ENCODE measurements at regions not wholly inside any gene's neighbourhood (a gene's known extent, or its start where the extent isn't known, plus 50 kb on each side); places are given as distances from the start of the nearest gene placed in this dataset.

- no peaks in the 10 kb centered on the region for H3K4me1 Mint-ChIP-seq
- no peaks in the 10 kb centered on the region for H3K36me3 Mint-ChIP-seq
- no peak overlapping the region for H3K27ac Mint-ChIP-seq
- no peak overlapping the region for H3K4me3 Mint-ChIP-seq
- H3K9me3 Mint-ChIP-seq: no peaks in the 10 kb centered on the region
- no peak for ATAC-seq
- no peaks in the 10 kb centered on the region for H3K27me3 Mint-ChIP-seq
Measured at GRCh38 chr21:26374817-26375216, 198.3 kb downstream of the CYYR1 start.

- peaks cover 3% of the 10 kb centered on the region for H3K9me3 Mint-ChIP-seq
- no peak for ATAC-seq
- no peaks in the 10 kb centered on the region for H3K36me3 Mint-ChIP-seq
- H3K4me1 Mint-ChIP-seq: no peaks in the 10 kb centered on the region
- H3K4me3 Mint-ChIP-seq: no peak overlapping the region
- H3K27ac Mint-ChIP-seq: no peak overlapping the region
- no peaks in the 10 kb centered on the region for H3K27me3 Mint-ChIP-seq
Measured at GRCh38 chr21:26368591-26369320, 198.2 kb upstream of the APP start.

- Mint-ChIP-seq H3K4me1 (no peaks in the 10 kb centered on the region), H3K4me3 (no peak overlapping the region), H3K36me3 (no peaks in the 10 kb centered on the region), H3K9me3 (peaks cover 3% of the 10 kb centered on the region), H3K27ac (no peak overlapping the region), H3K27me3 (no peaks in the 10 kb centered on the region)
- ATAC-seq: no peak
Measured at GRCh38 chr21:26366781-26367180, 196.2 kb upstream of the APP start.

DNA sequence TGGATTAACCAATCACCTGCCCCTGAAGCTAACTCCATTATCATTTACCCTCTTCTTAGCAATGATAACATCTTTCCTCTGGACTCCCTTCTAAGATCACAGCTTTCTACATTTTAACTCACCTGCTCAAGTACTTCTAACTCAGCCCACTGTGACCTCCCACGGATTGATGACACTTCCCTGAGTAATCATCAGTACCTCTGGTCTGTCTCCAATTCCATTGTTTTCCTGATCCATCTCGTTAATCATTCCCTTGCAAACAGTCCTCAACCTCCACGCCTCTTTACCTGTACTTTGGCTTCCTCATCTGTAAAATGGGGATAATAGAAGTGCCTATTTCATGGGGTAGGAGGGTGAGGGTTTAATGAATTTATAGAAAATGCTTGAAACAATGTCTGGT, 195.3 kb upstream of the APP start:
- Mint-ChIP-seq H3K27ac (no peak overlapping the region), H3K4me3 (no peak overlapping the region), H3K36me3 (no peaks in the 10 kb centered on the region), H3K4me1 (no peaks in the 10 kb centered on the region), H3K27me3 (no peaks in the 10 kb centered on the region), H3K9me3 (peaks cover 3% of the 10 kb centered on the region)
- ATAC-seq: no peak

DNA sequence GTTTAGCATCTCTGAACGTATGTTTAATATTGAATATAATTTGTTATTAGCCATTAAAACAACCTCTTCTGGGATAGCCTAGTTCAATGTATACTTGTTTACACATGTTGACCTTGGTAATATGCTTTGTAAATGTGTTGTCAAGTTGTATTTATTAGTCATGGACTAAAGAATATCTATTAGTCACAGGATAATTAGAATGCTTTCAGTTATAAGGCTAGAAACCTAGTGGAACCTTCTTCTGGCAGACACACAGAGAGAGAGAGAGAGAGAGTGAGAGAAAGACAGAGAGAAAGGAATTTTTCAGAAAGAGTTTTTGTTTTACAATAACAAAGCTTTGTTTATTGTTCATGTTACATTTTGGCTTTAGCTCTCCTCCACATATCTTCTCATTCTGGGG, 181.1 kb upstream of the APP start:
- Mint-ChIP-seq H3K27ac (no peak overlapping the region), H3K4me3 (no peak overlapping the region), H3K27me3 (no peaks in the 10 kb centered on the region), H3K4me1 (no peaks in the 10 kb centered on the region), H3K9me3 (peaks cover 7% of the 10 kb centered on the region), H3K36me3 (no peaks in the 10 kb centered on the region)
- ATAC-seq: no peak

- no peak for ATAC-seq
- H3K9me3 Mint-ChIP-seq: no peaks in the 10 kb centered on the region
- no peak overlapping the region for H3K4me3 Mint-ChIP-seq
- H3K4me1 Mint-ChIP-seq: no peaks in the 10 kb centered on the region
- no peak overlapping the region for H3K27ac Mint-ChIP-seq
- H3K36me3 Mint-ChIP-seq: no peaks in the 10 kb centered on the region
- H3K27me3 Mint-ChIP-seq: no peaks in the 10 kb centered on the region
Measured at GRCh38 chr21:26332867-26333266, 162.3 kb upstream of the APP start.

DNA sequence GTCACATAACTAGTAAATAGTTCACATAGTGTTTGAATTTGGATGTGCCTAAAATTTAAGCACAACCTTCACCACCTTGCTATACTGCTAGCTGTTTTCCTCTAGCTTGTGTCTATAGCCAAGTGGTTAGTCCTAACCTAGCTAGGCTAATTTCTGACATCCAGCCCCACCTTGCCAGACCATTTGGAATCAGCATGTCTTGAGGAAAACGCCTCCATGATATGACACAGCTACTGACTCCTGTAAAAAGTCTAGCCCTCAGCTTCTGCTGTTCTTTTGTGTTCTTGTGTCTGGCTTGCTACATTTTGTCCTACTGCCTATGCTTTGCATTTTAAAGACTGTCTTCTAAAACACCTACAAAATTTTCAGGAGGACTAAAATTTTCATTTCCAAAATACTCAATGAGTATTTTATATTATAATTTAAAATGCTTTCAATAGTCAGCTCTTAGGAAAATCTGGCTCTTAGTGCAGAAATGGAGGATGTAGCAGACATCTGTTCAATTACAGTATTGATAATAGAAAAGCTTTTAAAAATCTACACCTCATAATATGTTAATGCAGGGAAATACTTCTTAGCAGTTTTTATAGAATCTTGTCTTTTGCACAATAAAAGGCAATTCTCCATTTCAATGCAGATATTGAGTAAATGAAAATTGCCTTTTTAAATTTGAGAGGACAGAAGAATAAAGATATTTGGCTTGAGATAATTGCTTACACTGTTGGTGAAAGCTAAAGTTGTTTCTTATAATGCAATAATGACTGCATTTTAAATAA, 160.8 kb upstream of the APP start:
- H3K9me3 Mint-ChIP-seq: no peaks in the 10 kb centered on the region
- no peaks in the 10 kb centered on the region for H3K27me3 Mint-ChIP-seq
- no peak overlapping the region for H3K27ac Mint-ChIP-seq
- no peaks in the 10 kb centered on the region for H3K36me3 Mint-ChIP-seq
- no peaks in the 10 kb centered on the region for H3K4me1 Mint-ChIP-seq
- H3K4me3 Mint-ChIP-seq: no peak overlapping the region
- no peak for ATAC-seq

DNA sequence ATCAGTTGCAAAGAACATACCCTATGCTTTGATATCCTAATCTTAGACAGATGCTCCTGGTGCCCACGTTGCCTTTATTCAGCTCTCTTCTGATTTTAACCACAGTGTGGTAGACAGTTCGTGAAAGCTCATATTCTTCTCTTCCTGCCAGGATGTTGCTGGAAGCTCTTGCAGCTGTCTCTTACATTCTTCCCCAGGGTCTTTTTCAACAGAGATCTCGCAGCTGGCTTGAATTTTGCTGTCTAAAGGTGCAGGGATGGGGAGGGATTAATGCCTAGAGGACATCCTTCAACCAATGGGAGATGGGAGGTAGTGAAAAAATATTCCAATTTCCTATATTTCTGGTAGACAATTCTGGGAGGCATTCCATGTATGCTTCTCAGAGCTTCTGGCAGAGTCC, 150.0 kb upstream of the APP start:
- no peaks in the 10 kb centered on the region for H3K4me1 Mint-ChIP-seq
- H3K36me3 Mint-ChIP-seq: no peaks in the 10 kb centered on the region
- H3K27ac Mint-ChIP-seq: no peak overlapping the region
- H3K4me3 Mint-ChIP-seq: no peak overlapping the region
- no peak for ATAC-seq
- no peaks in the 10 kb centered on the region for H3K27me3 Mint-ChIP-seq
- H3K9me3 Mint-ChIP-seq: peaks cover 2% of the 10 kb centered on the region

DNA sequence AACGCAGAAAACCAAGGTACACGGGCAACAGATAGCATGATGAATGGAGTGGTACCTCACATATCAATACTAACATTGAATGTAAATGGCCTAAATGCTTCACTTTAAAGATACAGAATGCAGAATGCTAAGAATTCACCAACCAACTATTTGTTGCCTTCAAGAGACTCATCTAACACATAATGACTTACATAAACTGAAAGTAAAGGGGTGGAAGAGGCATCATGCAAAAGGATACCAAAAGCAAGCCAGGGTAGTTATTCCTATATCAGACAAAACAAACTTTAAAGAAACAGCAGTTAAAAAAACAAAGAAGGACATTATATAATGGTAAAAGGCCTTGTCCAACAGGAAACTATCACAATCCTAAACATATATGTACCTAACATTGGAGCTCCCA, 137.1 kb upstream of the APP start:
- no peaks in the 10 kb centered on the region for H3K4me1 Mint-ChIP-seq
- no peak overlapping the region for H3K27ac Mint-ChIP-seq
- H3K36me3 Mint-ChIP-seq: no peaks in the 10 kb centered on the region
- no peaks in the 10 kb centered on the region for H3K9me3 Mint-ChIP-seq
- H3K4me3 Mint-ChIP-seq: no peak overlapping the region
- no peak for ATAC-seq
- no peaks in the 10 kb centered on the region for H3K27me3 Mint-ChIP-seq

DNA sequence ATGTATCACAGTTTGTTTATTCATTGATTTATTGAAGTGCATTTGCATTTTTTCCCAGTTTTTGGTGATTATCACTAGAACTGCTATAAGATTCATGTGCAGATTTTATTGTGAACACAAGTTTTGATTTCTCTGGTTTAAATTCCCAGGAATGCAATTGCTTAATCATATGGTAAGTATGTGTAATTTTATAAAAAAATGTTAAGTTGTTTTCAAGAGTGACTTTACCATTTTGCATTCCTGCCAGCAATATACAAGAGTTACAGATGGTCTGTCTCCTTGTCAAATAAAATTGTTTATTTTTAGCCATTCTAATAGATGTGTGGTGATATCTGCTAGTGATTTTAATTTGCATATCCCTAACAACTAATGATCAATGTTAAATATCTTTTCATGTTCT, 127.3 kb upstream of the APP start:
- H3K27me3 Mint-ChIP-seq: no peaks in the 10 kb centered on the region
- H3K36me3 Mint-ChIP-seq: no peaks in the 10 kb centered on the region
- H3K27ac Mint-ChIP-seq: no peak overlapping the region
- H3K9me3 Mint-ChIP-seq: peaks cover 9% of the 10 kb centered on the region
- no peaks in the 10 kb centered on the region for H3K4me1 Mint-ChIP-seq
- ATAC-seq: no peak
- H3K4me3 Mint-ChIP-seq: no peak overlapping the region

DNA sequence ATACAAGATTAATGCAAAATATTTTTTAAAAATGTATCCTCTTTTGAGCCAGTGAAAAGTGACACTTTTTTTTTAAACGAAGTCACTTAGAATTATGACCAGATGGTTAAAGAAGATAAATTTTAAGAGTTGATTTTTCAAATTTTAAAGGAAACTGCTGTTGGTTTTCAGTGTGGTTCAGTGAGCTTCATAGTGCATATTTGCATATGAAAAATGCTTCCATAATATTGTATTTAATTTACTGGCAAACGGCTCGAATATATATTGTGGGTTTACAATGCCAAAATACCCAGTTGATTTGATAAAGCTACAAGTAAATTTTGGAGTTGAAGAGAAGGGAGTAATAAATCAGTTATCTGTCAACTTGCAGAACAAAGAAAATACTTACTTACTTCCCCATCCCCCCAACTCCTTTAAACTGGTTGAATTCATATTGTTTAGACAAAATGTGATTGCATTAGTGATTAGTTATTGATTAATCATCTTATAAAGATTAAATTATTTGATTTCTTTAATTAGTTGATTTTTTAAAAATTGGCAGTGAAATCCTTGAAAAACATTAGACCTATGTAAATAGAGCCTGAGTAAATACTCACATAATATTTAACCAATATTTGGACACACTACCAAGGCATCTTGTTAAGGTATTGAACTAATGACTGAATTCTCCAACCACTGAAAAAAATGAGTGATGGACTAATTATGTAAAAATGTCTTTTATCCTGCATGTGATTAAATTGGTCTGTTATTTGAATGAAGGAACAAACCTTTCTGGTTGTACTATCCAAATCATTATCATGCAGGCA, 122.8 kb upstream of the APP start:
- H3K27ac Mint-ChIP-seq: no peak overlapping the region
- H3K9me3 Mint-ChIP-seq: peaks cover 9% of the 10 kb centered on the region
- no peaks in the 10 kb centered on the region for H3K36me3 Mint-ChIP-seq
- no peaks in the 10 kb centered on the region for H3K4me1 Mint-ChIP-seq
- ATAC-seq: no peak
- no peak overlapping the region for H3K4me3 Mint-ChIP-seq
- H3K27me3 Mint-ChIP-seq: no peaks in the 10 kb centered on the region

DNA sequence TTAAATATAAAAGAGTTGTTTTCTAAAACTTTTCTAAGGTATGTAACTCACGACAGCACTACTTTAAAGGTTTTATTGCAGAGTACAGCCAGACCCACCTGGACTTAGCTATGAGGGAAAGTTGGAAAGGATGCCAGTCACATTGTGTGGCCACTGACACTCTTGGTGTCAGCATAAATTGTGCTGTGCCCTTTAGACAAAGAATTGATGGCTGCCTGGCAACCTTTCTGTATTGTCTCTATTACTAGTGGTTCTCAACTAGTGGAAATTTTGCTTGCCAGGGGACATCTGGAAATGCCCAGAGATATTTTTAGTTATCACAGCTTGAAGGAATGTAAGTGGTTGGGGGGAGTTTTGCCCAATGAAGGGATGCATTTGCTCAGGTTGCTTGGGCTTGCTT, 117.5 kb upstream of the APP start:
- no peaks in the 10 kb centered on the region for H3K36me3 Mint-ChIP-seq
- no peak overlapping the region for H3K4me3 Mint-ChIP-seq
- H3K4me1 Mint-ChIP-seq: no peaks in the 10 kb centered on the region
- H3K27me3 Mint-ChIP-seq: no peaks in the 10 kb centered on the region
- H3K27ac Mint-ChIP-seq: no peak overlapping the region
- no peak for ATAC-seq
- no peaks in the 10 kb centered on the region for H3K9me3 Mint-ChIP-seq

GRCh38 chr21:26284531-26284930, 114.0 kb upstream of the APP start:
- H3K27ac Mint-ChIP-seq: no peak overlapping the region
- no peaks in the 10 kb centered on the region for H3K36me3 Mint-ChIP-seq
- ATAC-seq: no peak
- H3K9me3 Mint-ChIP-seq: no peaks in the 10 kb centered on the region
- no peak overlapping the region for H3K4me3 Mint-ChIP-seq
- H3K27me3 Mint-ChIP-seq: no peaks in the 10 kb centered on the region
- H3K4me1 Mint-ChIP-seq: no peaks in the 10 kb centered on the region

GRCh38 chr21:26282058-26282457, 111.5 kb upstream of the APP start:
- ATAC-seq: no peak
- H3K27me3 Mint-ChIP-seq: no peaks in the 10 kb centered on the region
- no peaks in the 10 kb centered on the region for H3K9me3 Mint-ChIP-seq
- H3K36me3 Mint-ChIP-seq: no peaks in the 10 kb centered on the region
- H3K27ac Mint-ChIP-seq: no peak overlapping the region
- H3K4me1 Mint-ChIP-seq: no peaks in the 10 kb centered on the region
- no peak overlapping the region for H3K4me3 Mint-ChIP-seq

DNA sequence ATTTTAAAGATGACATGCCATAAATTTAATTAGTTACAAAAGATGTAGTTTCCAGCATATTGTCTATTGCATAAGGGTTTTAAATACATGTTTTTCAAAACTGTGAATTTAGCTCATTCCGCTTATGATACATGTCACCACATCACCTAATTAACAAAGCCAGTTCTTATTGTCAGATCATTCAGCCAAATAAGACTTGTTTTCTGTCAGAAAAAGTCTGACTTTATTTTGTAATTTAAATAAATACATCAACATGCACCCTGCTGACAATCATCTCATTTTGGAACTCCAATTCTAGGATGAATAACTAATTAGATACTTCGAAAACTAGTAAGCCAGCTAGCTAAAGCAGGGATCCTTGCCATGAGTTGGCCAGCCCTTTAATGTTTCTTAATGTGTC, 110.9 kb upstream of the APP start:
- Mint-ChIP-seq H3K36me3 (no peaks in the 10 kb centered on the region), H3K4me1 (no peaks in the 10 kb centered on the region), H3K27me3 (no peaks in the 10 kb centered on the region), H3K9me3 (peaks cover 3% of the 10 kb centered on the region), H3K27ac (no peak overlapping the region), H3K4me3 (no peak overlapping the region)
- no peak for ATAC-seq

DNA sequence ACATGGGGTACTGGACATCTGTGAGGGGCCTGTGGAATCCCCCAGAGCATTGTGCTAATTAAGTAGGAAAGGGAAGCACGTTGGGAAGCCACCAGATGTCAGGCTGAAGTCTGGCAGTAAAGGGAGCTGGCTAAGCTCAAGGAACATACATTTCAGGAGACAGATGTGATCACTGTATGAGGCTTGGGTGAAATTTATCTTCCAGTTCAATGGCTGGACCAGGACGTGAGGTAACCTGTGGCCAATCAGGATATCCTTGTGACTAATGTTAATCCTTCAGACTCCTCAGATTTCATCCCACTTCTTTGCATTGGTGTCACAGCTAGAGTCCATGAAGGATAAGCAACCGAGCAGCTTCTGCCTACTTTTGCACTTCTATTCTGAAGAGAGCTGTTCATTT, 110.2 kb upstream of the APP start:
- H3K27ac Mint-ChIP-seq: no peak overlapping the region
- peaks cover 7% of the 10 kb centered on the region for H3K9me3 Mint-ChIP-seq
- H3K4me3 Mint-ChIP-seq: no peak overlapping the region

More for the DNA sequence above, 110.2 kb upstream of the APP start:
- no peak for ATAC-seq
- Mint-ChIP-seq H3K36me3 (no peaks in the 10 kb centered on the region), H3K4me1 (no peaks in the 10 kb centered on the region), H3K27me3 (no peaks in the 10 kb centered on the region)
